Tibial nerve (tissue), 3 donors: ENCODE measurements at regions not wholly inside any gene's neighbourhood (a gene's known extent, or its start where the extent isn't known, plus 50 kb on each side); places are given as distances from the start of the nearest gene placed in this dataset.

Experiments
- CTCF ChIP-seq, 5 experiments: fragments of 200-600 bp in 3 of 5; fragments of 450-650 bp in 2 of 5; sonication (generic) in 3 of 5; IDR thresholded peaks; one replicate each; pipeline ENCODE4 v1.5.1; 2016 to 2019; ENCODE audit warnings: antibody characterized with exemption in 5 of 5, mild to moderate bottlenecking in 3 of 5, moderate library complexity in 2 of 5
- POLR2A ChIP-seq, 2 donors: fragments of 450-650 bp; IDR thresholded peaks; one replicate each; pipeline ENCODE4 v1.6.1; 2017; ENCODE audit warnings: antibody characterized with exemption in 2 of 2, mild to moderate bottlenecking in 2 of 2, moderate library complexity in 2 of 2

- no peak for TF ChIP-seq CTCF (IDR thresholded peaks at IDR 0.05)
- TF ChIP-seq POLR2A (IDR thresholded peaks at IDR 0.05), result no peak
These were observed 288.6 kb upstream of the PHF14 start for GRCh38 chr7:10685040-10685439.
